IMR-90 (cell line): ENCODE measurements at regions not wholly inside any gene's neighbourhood (a gene's known extent, or its start where the extent isn't known, plus 50 kb on each side); places are given as distances from the start of the nearest gene placed in this dataset.

Experiments used
- ATAC-seq: fragments of 200-7000 bp; cut with Tn5 transposase; 2 replicates; pipeline ENCODE4 v1.9.1; 2020; ENCODE audit warnings: low read depth, mild to moderate bottlenecking, moderate library complexity
- BruUV-seq: library from RNA; stranded (reverse); fragments of 400-500 nt; replicated peaks from 2 replicates; lab custom pipeline; 2021; lab: Mats Ljungman, UMichigan
- CTCF ChIA-PET: fragments of 300-600 bp; formaldehyde crosslinking; extraction: SDS; loops from one replicate; lab custom pipeline; 2021; ENCODE audit warnings: antibody characterized with exemption; lab: Yijun Ruan, JAX
- POLR2A ChIA-PET: fragments of 300-600 bp; sonication (Branson Sonifier 250); formaldehyde crosslinking; loops from one replicate; lab custom pipeline; 2022; ENCODE audit warnings: antibody characterized with exemption; ENCODE audit not compliant: unreplicated experiment; lab: Charles Lee
- DNase-seq: peaks from one replicate; pipeline ENCODE4 v3.0.0; 2013
- H2AFZ ChIP-seq: replicated peaks from 2 replicates; pipeline ENCODE3; 2013; ENCODE audit warnings: low read length, mild to moderate bottlenecking; ENCODE audit not compliant: poor library complexity
- H2AK5ac ChIP-seq: 2 replicates; pipeline ENCODE4 v1.6.1; 2013; ENCODE audit warnings: low read depth, low read length, inconsistent platforms
- H2AK9ac ChIP-seq: replicated peaks from 2 replicates; pipeline ENCODE3; 2013; ENCODE audit warnings: mild to moderate bottlenecking, low read depth, low read length, moderate library complexity; ENCODE audit not compliant: poor library complexity
- H2BK120ac ChIP-seq: 2 replicates; pipeline ENCODE4 v1.6.1; 2013; ENCODE audit warnings: low read depth, low read length, inconsistent platforms
- H2BK15ac ChIP-seq: 3 replicates; pipeline ENCODE4 v1.6.1; 2013; ENCODE audit warnings: low read depth, low read length, inconsistent platforms
- H2BK20ac ChIP-seq: 2 replicates; pipeline ENCODE4 v1.6.1; 2013; ENCODE audit warnings: low read depth, mild to moderate bottlenecking, inconsistent platforms, low read length, moderate library complexity
- H2BK5ac ChIP-seq: 2 replicates; pipeline ENCODE4 v1.6.1; 2013; ENCODE audit warnings: mild to moderate bottlenecking, low read depth, low read length, inconsistent platforms; ENCODE audit not compliant: poor library complexity, severe bottlenecking
- H3K14ac ChIP-seq: replicated peaks from 2 replicates; pipeline ENCODE4 v1.6.1; 2013; ENCODE audit warnings: low read depth, low read length, inconsistent platforms
- H3K18ac ChIP-seq: 2 replicates; pipeline ENCODE4 v1.6.1; 2013; ENCODE audit warnings: low read depth, low read length, control low read depth
- H3K23ac ChIP-seq: 2 replicates; pipeline ENCODE4 v1.6.1; 2013; ENCODE audit warnings: low read depth, low read length, inconsistent platforms
- H3K27ac ChIP-seq: 2 replicates; pipeline ENCODE4 v1.5.1; 2013; ENCODE audit warnings: mild to moderate bottlenecking, control low read depth, low read length; ENCODE audit not compliant: insufficient read depth
- H3K27me3 ChIP-seq: 2 replicates; pipeline ENCODE4 v1.6.1; 2013; ENCODE audit warnings: low read length; ENCODE audit not compliant: control insufficient read depth, insufficient read depth
- H3K36me3 ChIP-seq: 2 replicates; pipeline ENCODE4 v1.6.1; 2013; ENCODE audit warnings: low read length, mixed read lengths; ENCODE audit not compliant: control insufficient read depth, insufficient read depth
- H3K4ac ChIP-seq: 2 replicates; pipeline ENCODE4 v1.6.1; 2013; ENCODE audit warnings: low read depth, low read length, inconsistent platforms
- H3K4me1 ChIP-seq: 2 replicates; pipeline ENCODE4 v1.6.1; 2013; ENCODE audit warnings: low read length, mixed read lengths; ENCODE audit not compliant: control insufficient read depth, insufficient read depth
- H3K4me2 ChIP-seq: 2 replicates; pipeline ENCODE4 v1.6.1; 2013; ENCODE audit warnings: low read depth, mild to moderate bottlenecking, control low read depth, low read length, moderate library complexity
- H3K4me3 ChIP-seq: 2 replicates; pipeline ENCODE4 v1.5.1; 2013; ENCODE audit warnings: low read depth, mild to moderate bottlenecking, control low read depth, low read length, moderate library complexity; ENCODE audit not compliant: insufficient read depth
- H3K56ac ChIP-seq: 2 replicates; pipeline ENCODE4 v1.6.1; 2013; ENCODE audit warnings: low read length, inconsistent platforms; ENCODE audit not compliant: insufficient read depth; ENCODE audit errors: extremely low read depth
- H3K79me1 ChIP-seq, 2 experiments: 2 replicates each; pipeline ENCODE4 v1.6.1; 2013; ENCODE audit warnings: low read length in 2 of 2, inconsistent platforms in 1 of 2, low read depth in 1 of 2
- H3K9ac ChIP-seq: 2 replicates; pipeline ENCODE4 v1.6.1; 2013; ENCODE audit warnings: low read depth, low read length, control low read depth
- H3K9me1 ChIP-seq: 2 replicates; pipeline ENCODE4 v1.6.1; 2013; ENCODE audit warnings: low read length, inconsistent platforms; ENCODE audit not compliant: insufficient read depth
- H3K9me3 ChIP-seq: 2 replicates; pipeline ENCODE4 v1.6.1; 2013; ENCODE audit warnings: low read length; ENCODE audit not compliant: control insufficient read depth, insufficient read depth
- H4K20me1 ChIP-seq: 2 replicates; pipeline ENCODE4 v1.6.1; 2013; ENCODE audit warnings: low read length, inconsistent platforms; ENCODE audit not compliant: insufficient read depth
- H4K5ac ChIP-seq: 2 replicates; pipeline ENCODE4 v1.6.1; 2013; ENCODE audit warnings: mild to moderate bottlenecking, low read depth, low read length, control low read depth
- H4K8ac ChIP-seq, 2 experiments: 2 replicates each; pipeline ENCODE4 v1.6.1; 2013; ENCODE audit warnings: low read depth in 2 of 2, low read length in 2 of 2, control low read depth in 1 of 2, inconsistent platforms in 1 of 2
- H4K91ac ChIP-seq: 2 replicates; pipeline ENCODE4 v1.6.1; 2013; ENCODE audit warnings: low read depth, low read length, inconsistent platforms; ENCODE audit not compliant: insufficient read depth
- BHLHE40 ChIP-seq: fragments of 150-350 bp; IDR thresholded peaks from 2 replicates; pipeline ENCODE4 v1.6.1; 2016; ENCODE audit warnings: mild to moderate bottlenecking, low read depth, low read length
- CEBPB ChIP-seq: IDR thresholded peaks from 2 replicates; pipeline ENCODE4 v1.6.1; 2012; ENCODE audit warnings: low read depth, low read length, improper control_type of control experiment
- CHD1 ChIP-seq: IDR thresholded peaks from 2 replicates; pipeline ENCODE4 v1.6.1; 2012; ENCODE audit warnings: low read depth, low read length, improper control_type of control experiment
- MXI1 ChIP-seq: IDR thresholded peaks from 2 replicates; pipeline ENCODE4 v1.6.1; 2012; ENCODE audit warnings: low read depth, mild to moderate bottlenecking, low read length, moderate library complexity, borderline replicate concordance
- NFE2L2 ChIP-seq: fragments of 150-350 bp; IDR thresholded peaks from 2 replicates; pipeline ENCODE4 v1.6.1; 2016; ENCODE audit warnings: low read depth, mild to moderate bottlenecking, low read length
- RAD21 ChIP-seq: IDR thresholded peaks from 2 replicates; pipeline ENCODE4 v1.6.1; 2012; ENCODE audit warnings: low read length, improper control_type of control experiment
- RCOR1 ChIP-seq: IDR thresholded peaks from 2 replicates; pipeline ENCODE4 v1.6.1; 2012; ENCODE audit warnings: mild to moderate bottlenecking, low read length, improper control_type of control experiment; ENCODE audit not compliant: insufficient replicate concordance
- RFX5 ChIP-seq: IDR thresholded peaks from 2 replicates; pipeline ENCODE4 v1.8.0; 2012; ENCODE audit warnings: low read depth, mild to moderate bottlenecking, low read length, moderate library complexity
- WGBS, 2 experiments: methylation state at CpG; one replicate each; pipeline versions ENCODE4 v1.1.5 to v1.1.7; 2013; ENCODE audit warnings: missing lambda C conversion rate in 2 of 2; ENCODE audit not compliant: insufficient read length in 1 of 2; ENCODE audit errors: extremely low coverage in 2 of 2; 5-methylcytosine and 5-hydroxymethylcytosine counted together
- dilution Hi-C: fragments of 300-500 bp; cut with HindIII; formaldehyde crosslinking; loops from one replicate; pipeline ENCODE4 v1.14.3; 2018; ENCODE audit warnings: low sequenced_read_pairs; ENCODE audit not compliant: unreplicated experiment
- in situ Hi-C: fragments of 300-500 bp; cut with MboI; formaldehyde crosslinking; loops from 3 replicates; pipeline ENCODE4 v1.14.3; 2019; ENCODE audit warnings: low sequenced_read_pairs, inconsistent platforms, mixed read lengths
- intact Hi-C: fragments of 100-400 bp; cut with micrococcal nuclease; formaldehyde crosslinking; loops from 2 replicates; pipeline ENCODE4 v1.10.0; 2022
- TF ChIP-seq, protein P1 (sequence below): fragments of 150-350 bp; IDR thresholded peaks from 2 replicates; pipeline ENCODE4 v1.6.1; 2017; ENCODE audit warnings: mild to moderate bottlenecking, antibody characterized with exemption, low read length, low read depth
- TF ChIP-seq, protein P2 (sequence below): fragments of 150-350 bp; IDR thresholded peaks from 2 replicates; pipeline ENCODE4 v1.6.1; 2016; ENCODE audit warnings: low read depth, mild to moderate bottlenecking, low read length, moderate library complexity, borderline replicate concordance

DNA sequence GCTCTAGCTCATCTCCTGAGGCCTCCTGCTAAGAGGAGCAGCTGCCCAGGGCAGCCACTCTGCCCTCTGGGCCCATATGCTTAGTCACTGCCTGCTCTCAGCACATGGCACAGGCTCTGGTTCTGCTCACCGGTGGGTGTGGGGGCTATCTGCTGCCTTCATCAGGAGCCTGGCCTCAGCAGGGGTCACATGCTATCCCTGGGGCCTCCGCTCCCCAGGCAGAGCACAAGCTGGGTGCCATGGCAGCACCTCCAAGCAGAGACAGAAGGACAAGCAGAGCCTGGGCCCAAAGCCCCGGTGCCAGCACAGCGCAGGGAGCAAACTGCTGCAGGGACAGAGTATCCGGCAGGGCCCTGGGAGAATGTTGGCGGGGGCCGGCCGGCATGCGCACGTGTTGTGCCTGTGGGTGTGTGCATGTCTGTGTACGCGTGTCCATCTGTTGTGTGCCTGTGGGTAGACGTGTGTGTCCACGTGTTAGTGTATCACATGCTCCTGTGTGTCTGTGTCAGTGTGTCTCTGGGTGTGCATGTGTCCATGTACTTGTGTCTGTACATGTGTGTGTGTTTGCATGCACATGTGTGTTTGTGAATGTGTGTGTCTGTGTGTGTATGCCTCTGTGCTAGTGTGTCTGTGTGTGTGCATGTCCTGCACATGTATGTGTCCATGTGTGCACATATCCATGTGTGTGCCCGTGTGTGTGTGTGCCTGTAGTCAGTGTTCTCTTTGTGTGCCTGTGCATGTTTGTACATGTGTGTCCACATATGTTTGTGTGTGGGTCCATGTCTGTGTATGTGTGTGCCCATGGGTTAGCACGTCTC lies 326.9 kb downstream of the TMEM121 start:
- TF ChIP-seq MXI1 (no peak), RCOR1 (no peak), RFX5 (no peak), NFE2L2 (no peak), BHLHE40 (no peak), RAD21 (no peak), CEBPB (no peak), CHD1 (no peak)
- TF ChIP-seq, protein P1, sequence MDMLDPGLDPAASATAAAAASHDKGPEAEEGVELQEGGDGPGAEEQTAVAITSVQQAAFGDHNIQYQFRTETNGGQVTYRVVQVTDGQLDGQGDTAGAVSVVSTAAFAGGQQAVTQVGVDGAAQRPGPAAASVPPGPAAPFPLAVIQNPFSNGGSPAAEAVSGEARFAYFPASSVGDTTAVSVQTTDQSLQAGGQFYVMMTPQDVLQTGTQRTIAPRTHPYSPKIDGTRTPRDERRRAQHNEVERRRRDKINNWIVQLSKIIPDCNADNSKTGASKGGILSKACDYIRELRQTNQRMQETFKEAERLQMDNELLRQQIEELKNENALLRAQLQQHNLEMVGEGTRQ, result no peak
- TF ChIP-seq, protein P2, sequence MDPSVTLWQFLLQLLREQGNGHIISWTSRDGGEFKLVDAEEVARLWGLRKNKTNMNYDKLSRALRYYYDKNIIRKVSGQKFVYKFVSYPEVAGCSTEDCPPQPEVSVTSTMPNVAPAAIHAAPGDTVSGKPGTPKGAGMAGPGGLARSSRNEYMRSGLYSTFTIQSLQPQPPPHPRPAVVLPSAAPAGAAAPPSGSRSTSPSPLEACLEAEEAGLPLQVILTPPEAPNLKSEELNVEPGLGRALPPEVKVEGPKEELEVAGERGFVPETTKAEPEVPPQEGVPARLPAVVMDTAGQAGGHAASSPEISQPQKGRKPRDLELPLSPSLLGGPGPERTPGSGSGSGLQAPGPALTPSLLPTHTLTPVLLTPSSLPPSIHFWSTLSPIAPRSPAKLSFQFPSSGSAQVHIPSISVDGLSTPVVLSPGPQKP, result no peak
- no peak overlapping the region for H2BK15ac ChIP-seq
- no peaks in the 10 kb centered on the region for H3K79me1 ChIP-seq
- no peaks in the 10 kb centered on the region for H3K9me1 ChIP-seq
- CTCF ChIA-PET, result no interaction called here
- intact Hi-C loops (no loop called here), in situ Hi-C loops (no loop called here), dilution Hi-C loops (no loop called here)
- no peak overlapping the region for H4K91ac ChIP-seq
- no peak overlapping the region for H2BK120ac ChIP-seq
- H3K14ac ChIP-seq, result no peak overlapping the region
- no peak overlapping the region for H2BK5ac ChIP-seq
- DNase-seq (no peak), ATAC-seq (no peak)
- POLR2A ChIA-PET, result no interaction called here
- H3K56ac ChIP-seq, result no peak overlapping the region
- H4K8ac ChIP-seq, result no peak overlapping the region
- H3K4me3 ChIP-seq, result no peak overlapping the region
- H2BK20ac ChIP-seq, result no peak overlapping the region
- no peaks in the 10 kb centered on the region for H4K20me1 ChIP-seq
- H3K9me3 ChIP-seq, result peaks cover 76% of the 10 kb centered on the region
- no peak overlapping the region for H3K9ac ChIP-seq
- H3K18ac ChIP-seq, result no peak overlapping the region
- no peaks in the 10 kb centered on the region for H3K27me3 ChIP-seq
- H3K36me3 ChIP-seq, result no peaks in the 10 kb centered on the region
- H2AFZ ChIP-seq, result no peak overlapping the region
- H2AK9ac ChIP-seq, result no peak overlapping the region
- no peak overlapping the region for H3K4ac ChIP-seq
- no peak overlapping the region for H3K23ac ChIP-seq
- no peak overlapping the region for H4K5ac ChIP-seq
- H2AK5ac ChIP-seq, result no peak overlapping the region
- H3K4me2 ChIP-seq, result no peak overlapping the region
- BruUV-seq, result no TSS peak
- WGBS, 2 experiments, result 88% methylated on average over 4 of the region's 16 CpGs; no CpG with 5 or more reads in 1 of the 2 experiments
- H3K27ac ChIP-seq, result no peak overlapping the region
- H3K4me1 ChIP-seq, result no peaks in the 10 kb centered on the region
